ENCODE measurements at regions not wholly inside any gene's neighbourhood (a gene's known extent, or its start where the extent isn't known, plus 50 kb on each side); places are given as distances from the start of the nearest gene placed in this dataset.

DNA sequence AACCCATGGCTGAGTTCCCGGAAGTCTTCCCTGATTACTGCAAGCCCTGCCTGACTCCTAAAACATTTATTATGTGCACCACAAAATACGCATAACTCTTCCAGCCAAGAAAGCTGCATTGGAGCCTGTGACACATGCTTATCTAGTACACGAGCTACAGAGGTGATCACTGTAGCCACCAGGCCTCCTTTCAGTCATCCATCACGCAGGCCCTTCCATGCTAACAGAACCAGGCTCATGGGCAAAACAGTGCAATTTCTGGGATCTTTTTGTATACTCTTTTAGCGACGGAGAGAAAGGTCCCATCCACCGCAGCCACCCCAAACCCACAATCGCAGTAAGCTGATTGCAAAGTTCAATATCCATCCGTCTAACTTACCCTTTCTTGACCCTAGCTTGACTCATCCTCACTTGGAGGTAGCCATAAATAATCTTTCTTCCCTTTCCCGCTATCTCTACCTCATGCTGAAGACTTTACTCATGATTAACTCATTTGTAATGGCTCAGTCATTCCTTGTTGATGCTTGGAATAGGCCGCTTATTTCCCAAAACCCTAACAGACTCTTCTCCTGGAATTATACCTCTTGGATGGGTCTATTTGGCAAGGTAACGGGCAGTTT lies 1203.5 kb downstream of the TYW1 start:
- Histone ChIP-seq H3K27me3 (peaks cover 0 to 3% (median 0%) of the 10 kb centered on the region in 3 donors), H3K36me3 (no peaks in the 10 kb centered on the region), H3K27ac (no peak overlapping the region), H3K4me1 (no peaks in the 10 kb centered on the region), H3K4me3 (no peak overlapping the region), H3K9me3 (peaks cover 0 to 3% (median 0%) of the 10 kb centered on the region in 4 donors)
- DNase-seq = no peak
- 77 to 81% methylated on average over 12 of the region's 12 CpGs for WGBS, 2 donors
- TF ChIP-seq, protein P1, sequence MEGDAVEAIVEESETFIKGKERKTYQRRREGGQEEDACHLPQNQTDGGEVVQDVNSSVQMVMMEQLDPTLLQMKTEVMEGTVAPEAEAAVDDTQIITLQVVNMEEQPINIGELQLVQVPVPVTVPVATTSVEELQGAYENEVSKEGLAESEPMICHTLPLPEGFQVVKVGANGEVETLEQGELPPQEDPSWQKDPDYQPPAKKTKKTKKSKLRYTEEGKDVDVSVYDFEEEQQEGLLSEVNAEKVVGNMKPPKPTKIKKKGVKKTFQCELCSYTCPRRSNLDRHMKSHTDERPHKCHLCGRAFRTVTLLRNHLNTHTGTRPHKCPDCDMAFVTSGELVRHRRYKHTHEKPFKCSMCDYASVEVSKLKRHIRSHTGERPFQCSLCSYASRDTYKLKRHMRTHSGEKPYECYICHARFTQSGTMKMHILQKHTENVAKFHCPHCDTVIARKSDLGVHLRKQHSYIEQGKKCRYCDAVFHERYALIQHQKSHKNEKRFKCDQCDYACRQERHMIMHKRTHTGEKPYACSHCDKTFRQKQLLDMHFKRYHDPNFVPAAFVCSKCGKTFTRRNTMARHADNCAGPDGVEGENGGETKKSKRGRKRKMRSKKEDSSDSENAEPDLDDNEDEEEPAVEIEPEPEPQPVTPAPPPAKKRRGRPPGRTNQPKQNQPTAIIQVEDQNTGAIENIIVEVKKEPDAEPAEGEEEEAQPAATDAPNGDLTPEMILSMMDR (IDR thresholded peaks at IDR 0.05) = no peak
- TF ChIP-seq POLR2A (IDR thresholded peaks at IDR 0.05) = no peak
- TF ChIP-seq POLR2AphosphoS5 (IDR thresholded peaks at IDR 0.05) = no peak
- no peak for TF ChIP-seq EP300 (IDR thresholded peaks at IDR 0.05)
- intact Hi-C loops (cut with DNase I) = no loop called here

DNA sequence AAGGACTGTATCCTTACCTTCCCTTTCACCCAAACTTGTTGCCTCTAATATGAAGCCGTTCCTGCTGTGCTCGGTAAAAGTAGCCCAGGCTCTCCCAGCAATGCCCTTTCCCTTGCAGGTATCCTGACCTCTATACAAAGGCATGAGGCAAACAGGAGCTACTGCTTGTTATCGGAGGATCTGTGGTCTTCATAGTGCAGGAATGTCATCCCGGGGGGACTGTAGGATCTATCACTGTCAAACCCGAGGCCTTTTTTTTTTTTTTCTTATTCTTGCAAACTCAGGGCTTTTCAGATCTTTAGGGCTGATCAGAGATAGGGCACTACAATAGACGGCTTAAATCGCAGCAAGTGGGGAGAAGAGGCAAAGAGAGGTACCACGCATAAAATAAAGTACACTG lies 1206.6 kb downstream of the TYW1 start:
- 70 to 79% methylated on average over 8 of the region's 8 CpGs for WGBS, 2 donors
- TF ChIP-seq POLR2AphosphoS5 (IDR thresholded peaks at IDR 0.05) (no peak), EP300 (IDR thresholded peaks at IDR 0.05) (no peak), POLR2A (IDR thresholded peaks at IDR 0.05) (no peak)
- TF ChIP-seq, protein P1 (IDR thresholded peaks at IDR 0.05) = no peak

DNA sequence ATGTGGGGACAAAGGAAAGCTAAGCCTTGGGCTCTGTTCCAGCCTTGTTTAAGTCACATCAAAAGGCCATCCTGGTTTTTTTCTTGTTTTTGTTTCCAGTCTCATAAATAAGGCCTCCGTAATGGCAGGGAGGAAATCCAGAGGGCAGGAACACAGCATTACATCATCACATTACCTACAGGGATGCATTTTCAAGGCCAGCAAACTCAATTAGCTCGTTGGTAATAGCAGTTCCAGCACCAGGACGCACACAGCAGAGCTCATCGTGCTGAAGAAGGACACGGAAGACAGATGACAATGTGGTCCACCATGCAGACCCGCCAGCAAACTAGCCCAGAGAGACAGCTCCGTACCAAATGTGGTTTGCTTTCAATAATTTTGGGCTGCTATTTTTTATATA lies 1209.2 kb downstream of the TYW1 start:
- intact Hi-C loops (cut with DNase I) = no loop called here
- no peak overlapping the region for H3K4me3 ChIP-seq
- DNase-seq = no peak

More for the DNA sequence above, 1206.6 kb downstream of the TYW1 start:
- Histone ChIP-seq H3K36me3 (no peaks in the 10 kb centered on the region), H3K9me3 (peaks cover 0 to 4% (median 0%) of the 10 kb centered on the region in 4 donors), H3K27me3 (peaks cover 0 to 3% (median 0%) of the 10 kb centered on the region in 3 donors), H3K27ac (no peak overlapping the region), H3K4me3 (no peak overlapping the region), H3K4me1 (no peaks in the 10 kb centered on the region)
- intact Hi-C loops (cut with DNase I) = no loop called here
- DNase-seq = no peak

DNA sequence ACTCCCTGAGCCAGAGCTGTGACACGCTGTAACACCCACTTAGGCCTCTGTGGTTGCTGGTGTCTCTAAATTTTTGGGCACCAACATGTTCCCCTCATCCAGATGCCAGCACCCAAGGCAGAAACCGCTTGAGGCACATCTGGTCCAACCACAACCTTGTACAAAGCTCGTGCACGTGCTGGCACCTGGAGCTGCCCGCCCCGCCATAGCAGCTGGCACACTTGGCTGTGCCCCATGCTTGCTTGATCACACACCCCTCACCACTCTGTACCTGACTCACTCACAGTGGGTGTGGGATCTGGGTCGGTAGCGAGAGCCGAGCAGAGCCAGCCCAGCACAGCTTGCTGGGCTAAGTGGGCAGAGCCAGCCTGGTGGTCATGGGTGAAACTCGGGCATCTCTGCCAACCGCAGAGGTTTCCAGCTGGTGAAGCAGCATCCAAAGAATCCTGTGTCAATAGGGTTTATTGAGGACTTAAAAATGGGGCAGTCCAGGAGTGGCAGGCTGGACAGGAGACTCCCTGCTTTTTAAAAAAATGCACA lies 1210.4 kb downstream of the TYW1 start:
- Histone ChIP-seq H3K27me3 (peaks cover 0 to 3% (median 0%) of the 10 kb centered on the region in 3 donors), H3K4me3 (no peak overlapping the region), H3K27ac (no peak overlapping the region), H3K4me1 (no peaks in the 10 kb centered on the region), H3K9me3 (peaks cover 0 to 4% (median 0%) of the 10 kb centered on the region in 4 donors), H3K36me3 (no peaks in the 10 kb centered on the region)
- no peak for TF ChIP-seq POLR2AphosphoS5 (IDR thresholded peaks at IDR 0.05)
- TF ChIP-seq, protein P1 (IDR thresholded peaks at IDR 0.05) = no peak
- TF ChIP-seq POLR2A (IDR thresholded peaks at IDR 0.05) = no peak
- TF ChIP-seq EP300 (IDR thresholded peaks at IDR 0.05) = no peak
- intact Hi-C loops (cut with DNase I) = no loop called here
- no peak for DNase-seq
- 88 to 90% methylated on average over 11 of the region's 11 CpGs for whole genome bisulfite sequencing, 2 donors

More for the DNA sequence above, 1209.2 kb downstream of the TYW1 start:
- Histone ChIP-seq H3K36me3 (no peaks in the 10 kb centered on the region), H3K9me3 (peaks cover 0 to 4% (median 0%) of the 10 kb centered on the region in 4 donors), H3K4me1 (no peaks in the 10 kb centered on the region), H3K27me3 (peaks cover 0 to 3% (median 0%) of the 10 kb centered on the region in 3 donors), H3K27ac (no peak overlapping the region)
- WGBS, 2 donors = 75 to 77% methylated on average over 7 of the region's 7 CpGs
- TF ChIP-seq, protein P1 (IDR thresholded peaks at IDR 0.05) = no peak
- no peak for TF ChIP-seq POLR2A (IDR thresholded peaks at IDR 0.05)
- TF ChIP-seq POLR2AphosphoS5 (IDR thresholded peaks at IDR 0.05) = no peak
- TF ChIP-seq EP300 (IDR thresholded peaks at IDR 0.05) = no peak
